Ascending aorta (tissue), 2 donors: ENCODE measurements at regions not wholly inside any gene's neighbourhood (a gene's known extent, or its start where the extent isn't known, plus 50 kb on each side); places are given as distances from the start of the nearest gene placed in this dataset.

Experiments
- DNase-seq, 2 donors: peaks; one replicate each; pipeline ENCODE4 v3.0.0-alpha.2; 2019; ENCODE audit warnings: low spot score in 2 of 2
- H3K27ac ChIP-seq, 2 donors: fragments of 200-600 bp; sonication (generic); one replicate each; pipeline ENCODE4 v1.5.1; 2016 to 2017; ENCODE audit warnings: mild to moderate bottlenecking in 1 of 2
- H3K27me3 ChIP-seq: fragments of 200-600 bp; sonication (generic); one replicate; pipeline ENCODE4 v1.5.1; 2017
- H3K36me3 ChIP-seq, 2 donors: fragments of 200-600 bp; sonication (generic); one replicate each; pipeline ENCODE4 v1.5.1; 2016
- H3K4me1 ChIP-seq, 2 donors: fragments of 200-600 bp; sonication (generic); one replicate each; pipeline ENCODE4 v1.5.1; 2016 to 2017; ENCODE audit warnings: mild to moderate bottlenecking in 1 of 2
- H3K4me3 ChIP-seq, 2 donors: fragments of 200-600 bp; sonication (generic); one replicate each; pipeline ENCODE4 v1.5.1; 2016 to 2017; ENCODE audit warnings: mild to moderate bottlenecking in 1 of 2
- H3K9me3 ChIP-seq, 2 donors: fragments of 200-600 bp; sonication (generic); one replicate each; pipeline ENCODE4 v1.5.1; 2016
- intact Hi-C: fragments of 100-400 bp; cut with DNase I; formaldehyde crosslinking; loops from one replicate; pipeline ENCODE4 v1.15.1; 2023
- TF ChIP-seq, protein P1 (sequence below), 3 experiments: fragments of 200-600 bp in 2 of 3; fragments of 450-650 bp in 1 of 3; sonication (generic) in 2 of 3; IDR thresholded peaks; one replicate each; pipeline ENCODE4 v1.5.1; 2016 to 2019; ENCODE audit warnings: antibody characterized with exemption in 3 of 3, mild to moderate bottlenecking in 1 of 3, moderate library complexity in 1 of 3

DNA sequence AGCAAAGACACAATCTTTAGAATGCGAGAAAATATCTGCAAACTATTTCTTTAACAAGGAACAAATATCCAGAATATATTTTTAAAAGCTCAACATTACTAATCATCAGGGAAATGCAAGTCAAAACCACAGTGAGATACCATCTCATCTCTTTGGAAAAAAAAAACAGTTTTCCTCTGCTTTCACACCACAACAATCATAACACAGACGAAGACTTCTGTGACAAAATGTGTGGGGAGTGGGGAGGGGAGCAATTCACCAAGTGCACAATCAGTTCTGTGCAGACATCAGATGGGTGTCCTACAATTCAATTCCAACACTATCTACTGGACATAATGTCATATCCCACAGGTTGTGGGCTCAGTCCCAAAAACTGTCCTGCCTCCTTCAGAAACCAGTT lies 293.2 kb upstream of the SLC7A11 start:
- Histone ChIP-seq H3K4me1 (peaks cover 0 to 10% of the 10 kb centered on the region in 2 donors), H3K27me3 (no peaks in the 10 kb centered on the region), H3K36me3 (no peaks in the 10 kb centered on the region), H3K4me3 (no peak overlapping the region), H3K9me3 (peaks cover 0 to 20% of the 10 kb centered on the region in 2 donors), H3K27ac (no peak overlapping the region)
- no peak for DNase-seq
- intact Hi-C loops, result no loop called here
- TF ChIP-seq, protein P1, sequence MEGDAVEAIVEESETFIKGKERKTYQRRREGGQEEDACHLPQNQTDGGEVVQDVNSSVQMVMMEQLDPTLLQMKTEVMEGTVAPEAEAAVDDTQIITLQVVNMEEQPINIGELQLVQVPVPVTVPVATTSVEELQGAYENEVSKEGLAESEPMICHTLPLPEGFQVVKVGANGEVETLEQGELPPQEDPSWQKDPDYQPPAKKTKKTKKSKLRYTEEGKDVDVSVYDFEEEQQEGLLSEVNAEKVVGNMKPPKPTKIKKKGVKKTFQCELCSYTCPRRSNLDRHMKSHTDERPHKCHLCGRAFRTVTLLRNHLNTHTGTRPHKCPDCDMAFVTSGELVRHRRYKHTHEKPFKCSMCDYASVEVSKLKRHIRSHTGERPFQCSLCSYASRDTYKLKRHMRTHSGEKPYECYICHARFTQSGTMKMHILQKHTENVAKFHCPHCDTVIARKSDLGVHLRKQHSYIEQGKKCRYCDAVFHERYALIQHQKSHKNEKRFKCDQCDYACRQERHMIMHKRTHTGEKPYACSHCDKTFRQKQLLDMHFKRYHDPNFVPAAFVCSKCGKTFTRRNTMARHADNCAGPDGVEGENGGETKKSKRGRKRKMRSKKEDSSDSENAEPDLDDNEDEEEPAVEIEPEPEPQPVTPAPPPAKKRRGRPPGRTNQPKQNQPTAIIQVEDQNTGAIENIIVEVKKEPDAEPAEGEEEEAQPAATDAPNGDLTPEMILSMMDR (IDR thresholded peaks at IDR 0.05), result no peak

DNA sequence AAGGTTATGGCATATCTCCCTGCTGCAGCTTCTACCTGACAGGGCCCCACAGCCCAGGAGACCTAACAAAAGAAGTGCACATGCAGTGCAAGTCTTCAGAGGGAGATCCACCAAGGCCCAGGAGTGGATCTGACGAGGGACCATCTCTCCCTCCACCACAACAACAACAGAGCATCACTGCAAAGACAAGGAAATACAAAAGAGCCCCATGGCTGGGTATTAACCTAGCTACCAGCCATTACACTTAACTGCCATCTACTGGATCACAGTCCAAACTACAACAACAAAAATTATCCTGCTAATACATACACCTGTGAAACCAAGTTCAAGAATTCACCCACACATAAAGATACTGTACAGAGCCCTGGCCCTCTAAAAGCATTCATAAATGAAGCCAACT lies 280.2 kb upstream of the SLC7A11 start:
- Histone ChIP-seq H3K36me3 (no peaks in the 10 kb centered on the region), H3K4me1 (no peaks in the 10 kb centered on the region), H3K27me3 (no peaks in the 10 kb centered on the region), H3K27ac (no peak overlapping the region), H3K4me3 (no peak overlapping the region), H3K9me3 (no peaks in the 10 kb centered on the region)
- intact Hi-C loops, result no loop called here
- no peak for DNase-seq
- TF ChIP-seq, protein P1 (IDR thresholded peaks at IDR 0.05), result no peak

DNA sequence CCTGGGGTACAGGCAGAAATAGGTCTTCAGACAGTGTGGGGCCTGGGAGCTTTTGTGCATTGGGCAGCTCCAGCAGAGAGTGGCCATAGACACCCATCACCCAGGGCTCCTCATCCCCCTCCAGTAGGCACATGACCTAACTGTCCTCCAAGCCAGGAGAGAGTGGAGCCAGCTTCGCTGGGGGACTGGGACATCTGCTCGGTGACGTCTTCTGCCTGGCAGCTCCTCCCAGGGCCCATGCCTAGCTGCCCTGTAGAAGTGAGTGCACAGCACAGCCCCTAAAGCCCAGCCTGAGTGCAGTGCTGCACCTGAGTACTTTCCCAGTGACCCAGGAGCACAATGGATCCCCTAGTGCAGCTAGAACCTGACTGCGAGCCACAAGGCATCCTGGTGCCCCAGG lies 279.7 kb upstream of the SLC7A11 start:
- DNase-seq, result no peak
- no peaks in the 10 kb centered on the region for H3K27me3 ChIP-seq
- no peak overlapping the region for H3K27ac ChIP-seq
- TF ChIP-seq, protein P1 (IDR thresholded peaks at IDR 0.05), result no peak
- H3K36me3 ChIP-seq, result no peaks in the 10 kb centered on the region
- H3K4me3 ChIP-seq, result no peak overlapping the region
- intact Hi-C loops, result no loop called here
- H3K4me1 ChIP-seq, result no peaks in the 10 kb centered on the region
- H3K9me3 ChIP-seq, result no peaks in the 10 kb centered on the region

DNA sequence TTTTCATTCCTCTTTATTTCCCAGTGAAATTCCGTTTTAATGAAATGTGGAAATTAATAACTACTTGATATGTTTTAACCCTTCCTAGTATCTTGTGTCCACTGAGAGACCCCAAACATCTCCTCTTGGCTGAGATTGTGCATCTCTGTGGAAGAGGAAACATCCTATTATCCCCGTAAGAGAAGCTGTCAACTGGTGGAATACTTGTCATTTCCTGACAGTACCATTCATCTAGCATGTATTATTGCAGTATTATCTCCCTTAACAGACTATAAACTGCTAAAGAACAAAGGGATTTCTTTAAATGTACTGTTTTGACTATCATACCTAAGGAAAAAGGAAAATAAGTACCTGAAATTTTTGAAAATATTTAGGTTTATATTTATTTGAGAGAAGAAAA lies 277.3 kb upstream of the SLC7A11 start:
- Histone ChIP-seq H3K36me3 (no peaks in the 10 kb centered on the region), H3K4me3 (no peak overlapping the region), H3K27ac (no peak overlapping the region), H3K4me1 (no peaks in the 10 kb centered on the region), H3K27me3 (no peaks in the 10 kb centered on the region), H3K9me3 (no peaks in the 10 kb centered on the region)
- intact Hi-C loops, result no loop called here
- TF ChIP-seq, protein P1 (IDR thresholded peaks at IDR 0.05), result no peak
- DNase-seq, result no peak

DNA sequence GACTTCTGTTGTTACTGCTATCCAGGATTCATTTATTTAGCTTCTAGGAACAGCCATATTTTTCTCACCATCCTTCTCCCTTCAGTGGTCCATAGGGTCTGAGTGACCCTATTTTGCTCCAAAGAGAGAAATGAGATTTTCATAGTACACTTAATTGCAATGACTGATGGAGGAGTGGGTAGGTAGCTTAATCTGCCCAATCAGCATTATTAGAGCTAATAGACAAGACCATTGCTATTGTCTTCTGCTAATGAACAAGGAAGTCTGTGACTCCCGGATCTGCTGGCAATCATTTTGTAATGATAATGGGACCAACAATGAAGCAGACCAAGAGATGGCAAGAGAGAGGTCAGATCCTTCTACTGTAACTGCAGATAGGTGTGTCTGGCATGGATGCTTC lies 271.4 kb upstream of the SLC7A11 start:
- DNase-seq, result no peak
- intact Hi-C loops, result no loop called here
- H3K27me3 ChIP-seq, result no peaks in the 10 kb centered on the region
- H3K4me1 ChIP-seq, result no peaks in the 10 kb centered on the region
- no peaks in the 10 kb centered on the region for H3K36me3 ChIP-seq
- H3K4me3 ChIP-seq, result no peak overlapping the region
- H3K9me3 ChIP-seq, result no peaks in the 10 kb centered on the region
- TF ChIP-seq, protein P1 (IDR thresholded peaks at IDR 0.05), result no peak
- H3K27ac ChIP-seq, result no peak overlapping the region

DNA sequence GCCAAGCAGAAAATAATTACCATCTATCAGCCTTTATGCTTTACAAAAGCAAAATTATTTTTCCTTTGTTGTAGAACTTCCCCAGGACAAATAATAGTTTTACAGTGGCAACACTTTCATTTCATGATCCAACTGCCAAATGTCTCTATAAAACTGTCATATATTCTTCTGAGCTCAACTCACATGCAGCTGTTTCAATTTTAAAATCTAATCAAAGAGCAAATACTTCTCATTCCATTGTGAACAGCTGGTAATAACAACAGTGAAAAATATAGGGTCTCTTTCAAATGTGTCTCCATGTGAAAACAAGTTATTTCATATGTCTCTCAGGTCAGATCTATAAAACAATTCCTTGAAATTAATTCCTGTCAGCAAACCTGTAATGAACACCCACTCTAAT lies 270.6 kb upstream of the SLC7A11 start:
- intact Hi-C loops, result no loop called here
- no peaks in the 10 kb centered on the region for H3K36me3 ChIP-seq
- TF ChIP-seq, protein P1 (IDR thresholded peaks at IDR 0.05), result no peak
- DNase-seq, result no peak
- H3K4me3 ChIP-seq, result no peak overlapping the region
- no peak overlapping the region for H3K27ac ChIP-seq
- no peaks in the 10 kb centered on the region for H3K9me3 ChIP-seq
- no peaks in the 10 kb centered on the region for H3K27me3 ChIP-seq
- H3K4me1 ChIP-seq, result no peaks in the 10 kb centered on the region
